GM23338 (cell line): ENCODE measurements at regions not wholly inside any gene's neighbourhood (a gene's known extent, or its start where the extent isn't known, plus 50 kb on each side); places are given as distances from the start of the nearest gene placed in this dataset.

Source experiments
- ATAC-seq: fragments of 200-7000 bp; cut with Tn5 transposase; 3 replicates; pipeline ENCODE4 v1.9.1; 2020
- DNase-seq: peaks from one replicate; pipeline ENCODE4 v3.0.0-alpha.2; 2015; ENCODE audit warnings: low spot score
- H2AFZ ChIP-seq: fragments of 200-600 bp; sonication (generic); 2 replicates; pipeline ENCODE4 v1.8.0; 2016; ENCODE audit warnings: antibody characterized with exemption, mild to moderate bottlenecking, moderate library complexity
- H3F3A ChIP-seq: fragments of 200-600 bp; sonication (generic); replicated peaks from 2 replicates; pipeline ENCODE4 v1.8.0; 2017; ENCODE audit warnings: antibody characterized with exemption, mixed run types, low read depth
- H3K27ac ChIP-seq: fragments of 200-600 bp; sonication (generic); 2 replicates; pipeline ENCODE4 v1.6.1; 2016; ENCODE audit warnings: low read depth
- H3K27me3 ChIP-seq: fragments of 200-600 bp; sonication (generic); 2 replicates; pipeline ENCODE4 v1.8.0; 2016; ENCODE audit warnings: mild to moderate bottlenecking, mixed run types, moderate library complexity; ENCODE audit not compliant: insufficient read depth
- H3K36me3 ChIP-seq: fragments of 200-600 bp; sonication (generic); 2 replicates; pipeline ENCODE4 v1.8.0; 2016; ENCODE audit warnings: mild to moderate bottlenecking; ENCODE audit not compliant: insufficient read depth
- H3K4me1 ChIP-seq: fragments of 200-600 bp; sonication (generic); 2 replicates; pipeline ENCODE4 v1.8.0; 2016; ENCODE audit warnings: mild to moderate bottlenecking, moderate library complexity; ENCODE audit not compliant: insufficient read depth
- H3K4me2 ChIP-seq: fragments of 200-600 bp; sonication (generic); 2 replicates; pipeline ENCODE4 v1.7.1; 2017; ENCODE audit warnings: mixed run types
- H3K4me3 ChIP-seq: fragments of 200-600 bp; sonication (generic); 2 replicates; pipeline ENCODE4 v1.6.1; 2016; ENCODE audit warnings: mixed run types
- H3K79me2 ChIP-seq: fragments of 200-600 bp; sonication (generic); replicated peaks from 2 replicates; pipeline ENCODE4 v1.8.0; 2017; ENCODE audit warnings: mild to moderate bottlenecking; ENCODE audit not compliant: insufficient read depth
- H3K9me2 ChIP-seq: fragments of 200-600 bp; sonication (generic); 2 replicates; pipeline ENCODE4 v1.8.0; 2017; ENCODE audit not compliant: insufficient read depth
- H4K20me1 ChIP-seq: fragments of 200-600 bp; sonication (generic); replicated peaks from 2 replicates; pipeline ENCODE4 v1.8.0; 2017; ENCODE audit warnings: mild to moderate bottlenecking; ENCODE audit not compliant: insufficient read depth
- H3K27ac Mint-ChIP-seq: 2 replicates; pipeline ENCODE4 v1.8.0; 2020; ENCODE audit warnings: inconsistent platforms, mild to moderate bottlenecking, moderate library complexity, mixed read lengths
- H3K27me3 Mint-ChIP-seq: 3 replicates; pipeline ENCODE4 v1.8.0; 2022; ENCODE audit warnings: low read depth, mild to moderate bottlenecking, moderate library complexity, mixed read lengths, inconsistent platforms; ENCODE audit not compliant: insufficient read depth, poor library complexity
- H3K36me3 Mint-ChIP-seq: 3 replicates; pipeline ENCODE4 v1.8.0; 2021; ENCODE audit warnings: low read depth, mild to moderate bottlenecking, inconsistent platforms, moderate library complexity, mixed read lengths
- H3K4me1 Mint-ChIP-seq: 3 replicates; pipeline ENCODE4 v1.8.0; 2020; ENCODE audit warnings: mild to moderate bottlenecking, inconsistent platforms, mixed read lengths
- H3K4me3 Mint-ChIP-seq: 3 replicates; pipeline ENCODE4 v1.8.0; 2021; ENCODE audit warnings: moderate library complexity, mild to moderate bottlenecking, inconsistent platforms, mixed read lengths
- H3K9me3 Mint-ChIP-seq: 3 replicates; pipeline ENCODE4 v1.8.0; 2020; ENCODE audit warnings: moderate library complexity, mild to moderate bottlenecking, inconsistent platforms, mixed read lengths
- CREB1 ChIP-seq: fragments of 250-450 bp; sonication (Bioruptor Pico); IDR thresholded peaks from 2 replicates; pipeline ENCODE4 v1.5.0; 2020; ENCODE audit warnings: low read depth, mild to moderate bottlenecking, moderate library complexity
- ETS1 ChIP-seq: IDR thresholded peaks from 2 replicates; pipeline ENCODE4 v1.6.1; 2016; ENCODE audit warnings: antibody characterized with exemption
- JUNB ChIP-seq: IDR thresholded peaks from one replicate; pipeline ENCODE4 v1.6.1; 2016; ENCODE audit warnings: antibody characterized with exemption; ENCODE audit not compliant: unreplicated experiment
- NANOG ChIP-seq: IDR thresholded peaks from 2 replicates; pipeline ENCODE4 v1.6.1; 2016; ENCODE audit warnings: antibody characterized with exemption, borderline replicate concordance
- POLR2AphosphoS5 ChIP-seq: IDR thresholded peaks from 2 replicates; pipeline ENCODE4 v1.6.1; 2016; ENCODE audit warnings: antibody characterized with exemption, low read depth
- ZNF114 ChIP-seq: fragments of 250-450 bp; sonication (Bioruptor Pico); IDR thresholded peaks from 2 replicates; pipeline ENCODE4 v1.5.0; 2020; ENCODE audit warnings: mild to moderate bottlenecking, moderate library complexity
- TF ChIP-seq, protein P1 (sequence below): IDR thresholded peaks from one replicate; pipeline ENCODE4 v1.6.1; 2018; ENCODE audit warnings: antibody characterized with exemption; ENCODE audit not compliant: unreplicated experiment

GRCh38 chr6:137590684-137591083, 96.5 kb upstream of the OLIG3 start (continued):
- TF ChIP-seq, protein P1, sequence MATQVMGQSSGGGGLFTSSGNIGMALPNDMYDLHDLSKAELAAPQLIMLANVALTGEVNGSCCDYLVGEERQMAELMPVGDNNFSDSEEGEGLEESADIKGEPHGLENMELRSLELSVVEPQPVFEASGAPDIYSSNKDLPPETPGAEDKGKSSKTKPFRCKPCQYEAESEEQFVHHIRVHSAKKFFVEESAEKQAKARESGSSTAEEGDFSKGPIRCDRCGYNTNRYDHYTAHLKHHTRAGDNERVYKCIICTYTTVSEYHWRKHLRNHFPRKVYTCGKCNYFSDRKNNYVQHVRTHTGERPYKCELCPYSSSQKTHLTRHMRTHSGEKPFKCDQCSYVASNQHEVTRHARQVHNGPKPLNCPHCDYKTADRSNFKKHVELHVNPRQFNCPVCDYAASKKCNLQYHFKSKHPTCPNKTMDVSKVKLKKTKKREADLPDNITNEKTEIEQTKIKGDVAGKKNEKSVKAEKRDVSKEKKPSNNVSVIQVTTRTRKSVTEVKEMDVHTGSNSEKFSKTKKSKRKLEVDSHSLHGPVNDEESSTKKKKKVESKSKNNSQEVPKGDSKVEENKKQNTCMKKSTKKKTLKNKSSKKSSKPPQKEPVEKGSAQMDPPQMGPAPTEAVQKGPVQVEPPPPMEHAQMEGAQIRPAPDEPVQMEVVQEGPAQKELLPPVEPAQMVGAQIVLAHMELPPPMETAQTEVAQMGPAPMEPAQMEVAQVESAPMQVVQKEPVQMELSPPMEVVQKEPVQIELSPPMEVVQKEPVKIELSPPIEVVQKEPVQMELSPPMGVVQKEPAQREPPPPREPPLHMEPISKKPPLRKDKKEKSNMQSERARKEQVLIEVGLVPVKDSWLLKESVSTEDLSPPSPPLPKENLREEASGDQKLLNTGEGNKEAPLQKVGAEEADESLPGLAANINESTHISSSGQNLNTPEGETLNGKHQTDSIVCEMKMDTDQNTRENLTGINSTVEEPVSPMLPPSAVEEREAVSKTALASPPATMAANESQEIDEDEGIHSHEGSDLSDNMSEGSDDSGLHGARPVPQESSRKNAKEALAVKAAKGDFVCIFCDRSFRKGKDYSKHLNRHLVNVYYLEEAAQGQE = no peak
- no peak for TF ChIP-seq JUNB
- TF ChIP-seq NANOG = no peak

- Histone ChIP-seq H3K4me1 (0 out of 2 replicates have a peak, but pooled peaks cover 9% of the 10 kb centered on the region), H3K4me3 (no peak overlapping the region), H3K27me3 (no peaks in the 10 kb centered on the region), H3K27ac (no peak overlapping the region), H3K4me2 (no peak overlapping the region), H4K20me1 (no peaks in the 10 kb centered on the region), H3K79me2 (no peaks in the 10 kb centered on the region), H3F3A (no peaks in the 10 kb centered on the region), H2AFZ (no peak overlapping the region), H3K36me3 (no peaks in the 10 kb centered on the region), H3K9me2 (no peaks in the 10 kb centered on the region)
- Mint-ChIP-seq H3K9me3 (peaks cover 4% of the 10 kb centered on the region; the same call in 1 of the 3 replicates), H3K4me1 (peaks cover 9% of the 10 kb centered on the region), H3K4me3 (no peak overlapping the region), H3K27ac (no peak overlapping the region), H3K36me3 (no peaks in the 10 kb centered on the region; the same call in 2 of the 3 replicates), H3K27me3 (peaks cover 4% of the 10 kb centered on the region)
- DNase-seq = no peak
- ATAC-seq = no peak
- TF ChIP-seq JUNB = no peak
- TF ChIP-seq, protein P1 = no peak
- TF ChIP-seq ETS1 = no peak
- TF ChIP-seq ZNF114 (CRISPR knock-in tag) = no peak
- TF ChIP-seq POLR2AphosphoS5 = no peak
- no peak for TF ChIP-seq CREB1 (CRISPR knock-in tag)
Observed at GRCh38 chr6:137601471-137601870, 107.3 kb upstream of the OLIG3 start.
